Osteocyte (in vitro differentiated cells): ENCODE measurements at regions not wholly inside any gene's neighbourhood (a gene's known extent, or its start where the extent isn't known, plus 50 kb on each side); places are given as distances from the start of the nearest gene placed in this dataset.

Experiments used
- DNase-seq: peaks from one replicate; pipeline ENCODE4 v3.0.0; 2021; ENCODE audit warnings: mixed read lengths; ENCODE audit not compliant: unreplicated experiment; ENCODE audit errors: extremely low spot score
- H3K27ac Mint-ChIP-seq: one replicate; pipeline ENCODE4 v1.8.0; 2021; ENCODE audit warnings: mild to moderate bottlenecking, mixed read lengths; ENCODE audit not compliant: unreplicated experiment
- H3K27me3 Mint-ChIP-seq: one replicate; pipeline ENCODE4 v1.8.0; 2021; ENCODE audit warnings: mixed read lengths; ENCODE audit not compliant: unreplicated experiment
- H3K36me3 Mint-ChIP-seq: one replicate; pipeline ENCODE4 v1.8.0; 2021; ENCODE audit warnings: mixed read lengths; ENCODE audit not compliant: unreplicated experiment
- H3K4me1 Mint-ChIP-seq: one replicate; pipeline ENCODE4 v1.8.0; 2021; ENCODE audit warnings: mixed read lengths; ENCODE audit not compliant: unreplicated experiment
- H3K4me3 Mint-ChIP-seq: one replicate; pipeline ENCODE4 v1.8.0; 2021; ENCODE audit warnings: mild to moderate bottlenecking, moderate library complexity, mixed read lengths; ENCODE audit not compliant: unreplicated experiment
- H3K9me3 Mint-ChIP-seq: one replicate; pipeline ENCODE4 v1.8.0; 2021; ENCODE audit warnings: mixed read lengths; ENCODE audit not compliant: unreplicated experiment
- TF ChIP-seq, protein P1 (sequence below): fragments of 200-600 bp; sonication (generic); IDR thresholded peaks from 2 replicates; pipeline ENCODE4 v1.5.0; 2021; ENCODE audit warnings: antibody characterized with exemption, mild to moderate bottlenecking, moderate library complexity

- Mint-ChIP-seq H3K36me3 (no peaks in the 10 kb centered on the region), H3K9me3 (peaks cover 17% of the 10 kb centered on the region), H3K27me3 (no peaks in the 10 kb centered on the region), H3K4me3 (no peak overlapping the region), H3K4me1 (no peaks in the 10 kb centered on the region), H3K27ac (no peak overlapping the region)
- TF ChIP-seq, protein P1, sequence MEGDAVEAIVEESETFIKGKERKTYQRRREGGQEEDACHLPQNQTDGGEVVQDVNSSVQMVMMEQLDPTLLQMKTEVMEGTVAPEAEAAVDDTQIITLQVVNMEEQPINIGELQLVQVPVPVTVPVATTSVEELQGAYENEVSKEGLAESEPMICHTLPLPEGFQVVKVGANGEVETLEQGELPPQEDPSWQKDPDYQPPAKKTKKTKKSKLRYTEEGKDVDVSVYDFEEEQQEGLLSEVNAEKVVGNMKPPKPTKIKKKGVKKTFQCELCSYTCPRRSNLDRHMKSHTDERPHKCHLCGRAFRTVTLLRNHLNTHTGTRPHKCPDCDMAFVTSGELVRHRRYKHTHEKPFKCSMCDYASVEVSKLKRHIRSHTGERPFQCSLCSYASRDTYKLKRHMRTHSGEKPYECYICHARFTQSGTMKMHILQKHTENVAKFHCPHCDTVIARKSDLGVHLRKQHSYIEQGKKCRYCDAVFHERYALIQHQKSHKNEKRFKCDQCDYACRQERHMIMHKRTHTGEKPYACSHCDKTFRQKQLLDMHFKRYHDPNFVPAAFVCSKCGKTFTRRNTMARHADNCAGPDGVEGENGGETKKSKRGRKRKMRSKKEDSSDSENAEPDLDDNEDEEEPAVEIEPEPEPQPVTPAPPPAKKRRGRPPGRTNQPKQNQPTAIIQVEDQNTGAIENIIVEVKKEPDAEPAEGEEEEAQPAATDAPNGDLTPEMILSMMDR: no peak
- no peak for DNase-seq
Observed at GRCh38 chr12:114215746-114216145, 190.2 kb downstream of the TBX5 start.

GRCh38 chr12:114213055-114213581, 192.8 kb downstream of the TBX5 start:
- H3K27me3 Mint-ChIP-seq: no peaks in the 10 kb centered on the region
- peaks cover 12% of the 10 kb centered on the region for H3K9me3 Mint-ChIP-seq
- TF ChIP-seq, protein P1: no peak
- no peak overlapping the region for H3K4me3 Mint-ChIP-seq
- no peak overlapping the region for H3K27ac Mint-ChIP-seq
- DNase-seq: no peak
- H3K4me1 Mint-ChIP-seq: no peaks in the 10 kb centered on the region
- H3K36me3 Mint-ChIP-seq: no peaks in the 10 kb centered on the region

DNA sequence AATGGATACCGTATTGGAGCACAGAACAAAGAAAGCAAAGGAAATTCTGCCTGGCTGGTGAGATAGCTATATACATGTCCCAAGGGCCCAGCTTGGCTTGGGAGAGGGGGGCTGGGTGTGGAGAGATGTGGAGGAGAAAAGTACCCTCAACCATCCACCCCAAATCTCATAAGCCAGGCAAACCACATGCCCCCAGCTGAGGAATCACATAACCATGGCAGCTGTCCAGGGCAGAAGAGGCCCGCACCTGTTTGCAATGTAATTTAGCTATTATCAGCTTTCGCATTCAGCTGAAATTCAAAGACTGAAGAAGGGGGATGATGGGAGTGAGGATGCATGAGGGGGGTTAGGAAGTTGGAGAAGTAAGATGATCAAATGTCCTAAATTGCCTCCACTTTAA, 196.1 kb downstream of the TBX5 start:
- Mint-ChIP-seq H3K36me3 (no peaks in the 10 kb centered on the region), H3K27me3 (no peaks in the 10 kb centered on the region), H3K4me3 (no peak overlapping the region), H3K9me3 (peaks cover 12% of the 10 kb centered on the region), H3K27ac (no peak overlapping the region), H3K4me1 (no peaks in the 10 kb centered on the region)
- DNase-seq: no peak
- TF ChIP-seq, protein P1: no peak

GRCh38 chr12:114206525-114206924, 199.4 kb downstream of the TBX5 start:
- Mint-ChIP-seq H3K4me3 (no peak overlapping the region), H3K9me3 (peaks cover 15% of the 10 kb centered on the region), H3K36me3 (no peaks in the 10 kb centered on the region), H3K27me3 (no peaks in the 10 kb centered on the region), H3K27ac (no peak overlapping the region), H3K4me1 (no peaks in the 10 kb centered on the region)
- TF ChIP-seq, protein P1: no peak
- DNase-seq: no peak

- TF ChIP-seq, protein P1: no peak
- Mint-ChIP-seq H3K36me3 (no peaks in the 10 kb centered on the region), H3K27ac (no peak overlapping the region), H3K4me3 (no peak overlapping the region), H3K9me3 (peaks cover 27% of the 10 kb centered on the region), H3K4me1 (no peaks in the 10 kb centered on the region), H3K27me3 (no peaks in the 10 kb centered on the region)
- DNase-seq: no peak
Observed at GRCh38 chr12:114201794-114202193, 204.2 kb downstream of the TBX5 start.
